ENCODE measurements at regions not wholly inside any gene's neighbourhood (a gene's known extent, or its start where the extent isn't known, plus 50 kb on each side); places are given as distances from the start of the nearest gene placed in this dataset.

GRCh38 chr2:14301331-14301730 is 331.2 kb upstream of the LRATD1 start:
- no TSS peak for BruUV-seq (replicated peaks)
- dilution Hi-C loops (cut with MboI; ENCODE audit: extremely low pct_ligation_motif_present, low sequenced_read_pairs) (no loop called here), intact Hi-C loops (cut with micrococcal nuclease) (no loop called here)
- Histone ChIP-seq H3K36me3 (ENCODE audit: control insufficient read depth in 2 of 2, extremely low read depth in 1 of 2, insufficient read depth in 2 of 2, low read length in 2 of 2) (no peaks in the 10 kb centered on the region), H3K9me3 (replicated peaks; ENCODE audit: control insufficient read depth, insufficient read depth, low read length) (peaks cover 9% of the 10 kb centered on the region), H4K20me1 (replicated peaks; ENCODE audit: control insufficient read depth, extremely low read depth, insufficient read depth, low read length) (no peaks in the 10 kb centered on the region), H3K4me2 (ENCODE audit: insufficient read depth, low read length) (no peak overlapping the region), H2AFZ (ENCODE audit: low read depth, low read length) (no peak overlapping the region), H3K27me3 (ENCODE audit: control insufficient read depth in 2 of 2, insufficient read depth in 2 of 2, low read length in 2 of 2) (no peaks in the 10 kb centered on the region), H3K4me3 (replicated peaks in 1 of 3; ENCODE audit: insufficient read depth in 1 of 3, low read depth in 1 of 3, low read length in 3 of 3) (no peak overlapping the region), H3K79me2 (ENCODE audit: control insufficient read depth, insufficient read depth, low read length) (no peaks in the 10 kb centered on the region), H3K9ac (replicated peaks; ENCODE audit: extremely low read depth, insufficient read depth, low read length) (no peak overlapping the region), H3K4me1 (ENCODE audit: control insufficient read depth, extremely low read depth, insufficient read depth, low read length) (no peaks in the 10 kb centered on the region), H3K9me1 (replicated peaks; ENCODE audit: control insufficient read depth, extremely low read depth, insufficient read depth, low read length) (no peaks in the 10 kb centered on the region), H3K27ac (ENCODE audit: insufficient read depth, low read depth, low read length) (no peak overlapping the region)
- FAIRE-seq (no peak), DNase-seq (ENCODE audit: low read depth, low spot score) (no peak)
- POLR2A ChIA-PET = no interaction called here
- TF ChIP-seq MYC (IDR thresholded peaks at IDR 0.05; ENCODE audit: low read depth, low read length) (no peak), JUN (IDR thresholded peaks at IDR 0.05; ENCODE audit: borderline replicate concordance, insufficient read depth, insufficient read length, low read depth) (no peak), FOS (IDR thresholded peaks at IDR 0.05; ENCODE audit: borderline replicate concordance, insufficient read depth, low read length) (no peak), POLR2AphosphoS5 (IDR thresholded peaks at IDR 0.05; ENCODE audit: insufficient read depth, low read depth, low read length) (no peak), CTCF (IDR thresholded peaks at IDR 0.05; ENCODE audit: extremely low read depth in 1 of 2, insufficient read depth in 1 of 2, low read depth in 1 of 2, low read length in 2 of 2) (no peak), MAX (IDR thresholded peaks at IDR 0.05; ENCODE audit: insufficient read depth, insufficient read length) (no peak), POLR2A (IDR thresholded peaks at IDR 0.05; ENCODE audit: low read depth, low read length) (no peak)
- CTCF ChIA-PET = no interaction called here

Data from endothelial cell of umbilical vein (primary cell).